Cardiac muscle cell (in vitro differentiated cells and primary cell): ENCODE measurements at regions not wholly inside any gene's neighbourhood (a gene's known extent, or its start where the extent isn't known, plus 50 kb on each side); places are given as distances from the start of the nearest gene placed in this dataset.
"Not testable (repeated sequence)": the region's sequence is repeated elsewhere in the genome, so short reads cannot be mapped to it uniquely, and the experiment has no call there.

ENCODE experiments used
- DNase-seq, 2 donors: peaks; one replicate each; pipeline versions ENCODE4 v3.0.0 to v3.0.0-alpha.2; 2010 to 2017; ENCODE audit warnings: low read depth in 1 of 2, low spot score in 1 of 2
- H3K27ac ChIP-seq: fragments of 200-600 bp; sonication (generic); 2 replicates; pipeline ENCODE4 v1.5.1; 2016
- H3K27me3 ChIP-seq: fragments of 200-600 bp; sonication (generic); 2 replicates; pipeline ENCODE4 v1.6.0; 2016; ENCODE audit warnings: control low read depth
- H3K36me3 ChIP-seq: fragments of 200-600 bp; sonication (generic); 2 replicates; pipeline ENCODE4 v1.5.1; 2016; ENCODE audit warnings: control low read depth
- H3K4me1 ChIP-seq: fragments of 200-600 bp; sonication (generic); 2 replicates; pipeline ENCODE4 v1.8.1; 2017; ENCODE audit warnings: low read depth, mild to moderate bottlenecking, mixed run types
- H3K4me3 ChIP-seq: fragments of 200-600 bp; sonication (generic); 2 replicates; pipeline ENCODE4 v1.5.1; 2016; ENCODE audit warnings: mild to moderate bottlenecking
- H3K9me3 ChIP-seq: fragments of 200-600 bp; sonication (generic); 2 replicates; pipeline ENCODE4 v1.5.1; 2017; ENCODE audit warnings: low read depth, mild to moderate bottlenecking, control low read depth
- CTCF ChIP-seq: IDR thresholded peaks from 2 replicates; pipeline ENCODE4 v1.5.1; 2012; ENCODE audit warnings: low read depth, mild to moderate bottlenecking, low read length

DNA sequence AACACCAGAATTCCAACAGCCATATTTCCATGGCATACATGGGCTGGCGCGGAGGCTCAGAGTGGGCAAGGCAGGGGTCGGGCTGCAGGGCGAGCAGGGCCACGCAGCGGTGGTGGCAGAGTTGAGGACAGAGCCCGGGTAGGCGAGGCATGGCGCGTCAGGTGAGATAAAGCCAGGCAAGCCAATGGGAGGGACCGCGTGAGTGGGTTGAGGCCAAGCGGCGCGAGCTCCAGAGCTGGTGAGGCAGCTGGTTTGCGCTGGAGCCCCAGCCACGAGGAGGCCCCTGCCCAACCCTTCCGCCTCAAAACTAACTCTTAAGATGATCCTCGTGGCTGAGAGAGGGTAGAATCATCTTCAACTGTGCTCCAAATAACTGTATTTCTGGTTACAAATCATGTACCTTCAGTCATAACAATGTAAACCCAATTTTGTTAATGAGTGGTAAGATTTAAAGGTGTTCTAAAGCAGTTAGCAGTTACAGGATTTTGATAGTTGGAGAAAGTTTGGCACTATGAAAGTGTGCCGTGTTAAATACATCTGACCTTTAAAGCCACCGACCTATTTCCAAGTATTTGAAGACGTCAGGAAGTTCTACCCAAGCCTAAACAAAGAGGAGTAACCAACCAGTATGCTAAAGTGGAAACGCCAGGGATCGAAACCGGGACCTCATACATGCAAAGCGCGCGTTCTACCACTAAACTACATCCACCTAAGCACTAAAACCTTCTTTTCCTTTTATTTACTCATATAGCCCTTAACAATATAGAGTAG is 107.9 kb downstream of the GPX5 start:
- Histone ChIP-seq H3K36me3 (no peaks in the 10 kb centered on the region), H3K9me3 (no peaks in the 10 kb centered on the region), H3K27ac (no peak overlapping the region), H3K4me3 (no peak overlapping the region), H3K27me3 (peaks cover 6% of the 10 kb centered on the region), H3K4me1 (peaks cover 22% of the 10 kb centered on the region)
- TF ChIP-seq CTCF, result no peak
- DNase-seq, result no peak

GRCh38 chr6:28634411-28634760 is 108.7 kb downstream of the GPX5 start:
- H3K9me3 ChIP-seq, result no peaks in the 10 kb centered on the region
- H3K27me3 ChIP-seq, result peaks cover 6% of the 10 kb centered on the region
- H3K27ac ChIP-seq, result no peak overlapping the region
- peak overlapping the region; percentile 35 for H3K4me3 ChIP-seq
- no peaks in the 10 kb centered on the region for H3K36me3 ChIP-seq
- DNase-seq, result no peak
- H3K4me1 ChIP-seq, result peaks cover 22% of the 10 kb centered on the region
- TF ChIP-seq CTCF, result no peak

- H3K36me3 ChIP-seq, result no peaks in the 10 kb centered on the region
- H3K9me3 ChIP-seq, result no peaks in the 10 kb centered on the region
- H3K27ac ChIP-seq, result no peak overlapping the region
- DNase-seq, result peak; percentile 46 to 55
- H3K4me1 ChIP-seq, result peaks cover 22% of the 10 kb centered on the region
- peaks cover 6% of the 10 kb centered on the region for H3K27me3 ChIP-seq
- peak overlapping the region; percentile 35 for H3K4me3 ChIP-seq
- TF ChIP-seq CTCF, result no peak
Measured at GRCh38 chr6:28634761-28635546, 109.3 kb downstream of the GPX5 start.

DNA sequence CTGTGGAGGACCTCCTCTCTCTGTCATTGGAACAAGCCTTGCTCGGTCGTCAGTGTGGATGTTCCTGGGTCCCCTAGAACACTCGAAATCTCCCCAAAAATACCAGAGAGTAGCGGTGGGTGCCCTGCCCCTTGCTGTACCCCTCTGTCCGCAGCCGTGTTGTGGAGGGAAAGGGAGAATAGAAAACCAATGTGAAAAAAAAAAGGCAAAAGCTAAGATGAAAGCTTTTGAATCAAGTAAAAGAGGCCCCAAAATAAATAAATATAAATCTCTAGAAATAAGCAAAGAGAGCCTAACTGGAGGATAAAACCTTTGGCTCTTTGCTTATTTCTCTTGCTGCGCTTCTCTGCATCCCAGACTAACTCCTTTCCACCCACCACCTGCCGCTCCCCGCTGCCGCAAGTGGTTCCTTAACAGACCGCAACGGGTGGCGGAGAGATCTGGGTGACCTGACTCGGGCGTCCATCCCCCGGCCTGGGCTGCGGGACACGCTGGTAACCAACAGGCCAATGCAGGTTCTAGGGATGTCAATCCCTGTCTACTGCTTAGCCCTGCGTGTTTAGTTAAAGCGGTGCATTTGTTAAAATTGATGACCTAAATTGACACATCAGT is 110.0 kb downstream of the GPX5 start:
- no peak for DNase-seq
- no peak for TF ChIP-seq CTCF
- Histone ChIP-seq H3K4me1 (peaks cover 22% of the 10 kb centered on the region), H3K9me3 (no peaks in the 10 kb centered on the region), H3K36me3 (no peaks in the 10 kb centered on the region), H3K4me3 (peak overlapping the region; percentile 35), H3K27me3 (peaks cover 6% of the 10 kb centered on the region), H3K27ac (no peak overlapping the region)

- Histone ChIP-seq H3K4me3 (no peak overlapping the region), H3K27me3 (peaks cover 6% of the 10 kb centered on the region), H3K36me3 (no peaks in the 10 kb centered on the region), H3K4me1 (peaks cover 22% of the 10 kb centered on the region), H3K9me3 (no peaks in the 10 kb centered on the region), H3K27ac (no peak overlapping the region)
- TF ChIP-seq CTCF, result no peak
- DNase-seq, result no peak
Measured at GRCh38 chr6:28638787-28639430, 113.2 kb downstream of the GPX5 start.

GRCh38 chr6:28639445-28640290 is 114.0 kb downstream of the GPX5 start:
- DNase-seq, H3K4me3 ChIP-seq, H3K27ac ChIP-seq, H3K36me3 ChIP-seq, H3K9me3 ChIP-seq, H3K27me3 ChIP-seq: not testable (repeated sequence)
- peaks cover 17% of the 10 kb centered on the region for H3K4me1 ChIP-seq
